Breast epithelium (tissue), 3 donors: ENCODE measurements at regions not wholly inside any gene's neighbourhood (a gene's known extent, or its start where the extent isn't known, plus 50 kb on each side); places are given as distances from the start of the nearest gene placed in this dataset.

ENCODE experiments used
- CTCF ChIP-seq, 3 donors: fragments of 450-650 bp; IDR thresholded peaks; one replicate each; pipeline ENCODE4 v1.5.1; 2016 to 2017; ENCODE audit warnings: antibody characterized with exemption in 3 of 3, mild to moderate bottlenecking in 3 of 3, moderate library complexity in 3 of 3
- POLR2A ChIP-seq: fragments of 450-650 bp; IDR thresholded peaks from one replicate; pipeline ENCODE4 v1.6.1; 2016; ENCODE audit warnings: antibody characterized with exemption, mild to moderate bottlenecking, moderate library complexity
- POLR2AphosphoS5 ChIP-seq, 3 donors: sonication (generic); formaldehyde crosslinking; IDR thresholded peaks; one replicate each; pipeline ENCODE4 v1.6.1; 2017; ENCODE audit warnings: antibody characterized with exemption in 3 of 3

DNA sequence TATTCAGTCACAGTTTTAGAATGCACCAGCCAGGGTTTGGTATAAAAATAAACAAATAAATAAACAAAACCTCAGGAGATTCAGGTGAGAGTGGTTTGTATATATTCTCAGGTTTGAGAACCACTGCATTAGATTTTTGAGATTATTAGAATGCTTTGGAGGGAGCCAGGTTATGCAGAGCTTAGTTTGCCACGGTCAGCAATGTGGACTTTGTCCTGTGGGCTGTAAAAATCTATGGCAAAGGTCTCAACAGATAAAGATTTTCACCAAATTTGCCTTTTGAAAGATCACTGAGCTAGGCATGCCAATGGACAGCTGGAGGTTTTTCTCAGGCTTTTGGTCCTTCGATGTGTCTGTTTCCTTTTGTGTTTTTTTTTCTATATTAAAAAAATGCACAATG, 650.1 kb upstream of the RAG2 start:
- TF ChIP-seq CTCF (IDR thresholded peaks at IDR 0.05) (no peak), POLR2A (no peak), POLR2AphosphoS5 (IDR thresholded peaks at IDR 0.05) (no peak)
